ENCODE measurements at regions not wholly inside any gene's neighbourhood (a gene's known extent, or its start where the extent isn't known, plus 50 kb on each side); places are given as distances from the start of the nearest gene placed in this dataset.

GRCh38 chr7:28351450-28351849 is 60.9 kb upstream of the CREB5 start:
- H3K4me2 ChIP-seq (ENCODE audit: low read length) = no peak overlapping the region
- ChIA-PET POLR2A (no interaction called here), CTCF (ENCODE audit: unreplicated experiment) (no interaction called here)
- H3K36me3 ChIP-seq (ENCODE audit: insufficient read depth, low read length) = no peaks in the 10 kb centered on the region
- TF ChIP-seq EZH2phosphoT487 (IDR thresholded peaks at IDR 0.05; ENCODE audit: borderline replicate concordance, low read depth, low read length) = no peak
- TF ChIP-seq CTCF (conservative IDR thresholded peaks at IDR 0.05; ENCODE audit: low read length) = no peak
- no peak overlapping the region for H3K4me3 ChIP-seq (ENCODE audit: low read depth, low read length, poor library complexity, severe bottlenecking)
- H3K9me2 ChIP-seq (ENCODE audit: insufficient read depth, low read length) = no peaks in the 10 kb centered on the region
- no peak for DNase-seq (ENCODE audit: low spot score)
- H2AFZ ChIP-seq (ENCODE audit: low read length) = no peak overlapping the region
- H3K4me1 ChIP-seq (ENCODE audit: insufficient read depth, low read length, poor library complexity, severe bottlenecking) = no peaks in the 10 kb centered on the region
- no peaks in the 10 kb centered on the region for H4K20me1 ChIP-seq (ENCODE audit: insufficient read depth, low read length)
- H3K9me3 ChIP-seq (ENCODE audit: low read length) = no peaks in the 10 kb centered on the region
- no peaks in the 10 kb centered on the region for H3K79me2 ChIP-seq (ENCODE audit: insufficient read depth, low read depth, low read length)
- H3K27ac ChIP-seq (ENCODE audit: low read depth, low read length, poor library complexity, severe bottlenecking) = no peak overlapping the region
- intact Hi-C loops (cut with micrococcal nuclease; ENCODE audit: unreplicated experiment) = no loop called here
- BruUV-seq (replicated peaks) = no TSS peak

GRCh38 chr7:28354601-28355402 is 57.5 kb upstream of the CREB5 start:
- POLR2A ChIA-PET = interaction anchor here (0.5 kb wide), 1 partner anchor 686 kb away, joined by 3 read pairs; no protein-coding TSS in a partner anchor
- Histone ChIP-seq H3K4me1 (ENCODE audit: insufficient read depth, low read length, poor library complexity, severe bottlenecking) (no peaks in the 10 kb centered on the region), H3K79me2 (ENCODE audit: insufficient read depth, low read depth, low read length) (no peaks in the 10 kb centered on the region), H3K27ac (ENCODE audit: low read depth, low read length, poor library complexity, severe bottlenecking) (no peak overlapping the region), H2AFZ (ENCODE audit: low read length) (no peak overlapping the region), H3K4me2 (ENCODE audit: low read length) (no peak overlapping the region), H3K4me3 (ENCODE audit: low read depth, low read length, poor library complexity, severe bottlenecking) (no peak overlapping the region), H3K36me3 (ENCODE audit: insufficient read depth, low read length) (no peaks in the 10 kb centered on the region), H3K9me2 (ENCODE audit: insufficient read depth, low read length) (no peaks in the 10 kb centered on the region), H3K9me3 (ENCODE audit: low read length) (no peaks in the 10 kb centered on the region), H4K20me1 (ENCODE audit: insufficient read depth, low read length) (no peaks in the 10 kb centered on the region)
- TF ChIP-seq EZH2phosphoT487 (IDR thresholded peaks at IDR 0.05; ENCODE audit: borderline replicate concordance, low read depth, low read length) = no peak
- no peak for TF ChIP-seq CTCF (conservative IDR thresholded peaks at IDR 0.05; ENCODE audit: low read length)
- BruUV-seq (replicated peaks) = no TSS peak
- no peak for DNase-seq (ENCODE audit: low spot score)
- intact Hi-C loops (cut with micrococcal nuclease; ENCODE audit: unreplicated experiment) = no loop called here
- CTCF ChIA-PET (ENCODE audit: unreplicated experiment) = no interaction called here

GRCh38 chr7:28355635-28356319 is 56.5 kb upstream of the CREB5 start:
- no TSS peak for BruUV-seq (replicated peaks)
- H3K36me3 ChIP-seq (ENCODE audit: insufficient read depth, low read length) = no peaks in the 10 kb centered on the region
- no peak overlapping the region for H3K27ac ChIP-seq (ENCODE audit: low read depth, low read length, poor library complexity, severe bottlenecking)
- no peak for TF ChIP-seq EZH2phosphoT487 (IDR thresholded peaks at IDR 0.05; ENCODE audit: borderline replicate concordance, low read depth, low read length)
- no peak for TF ChIP-seq CTCF (conservative IDR thresholded peaks at IDR 0.05; ENCODE audit: low read length)
- no peak overlapping the region for H3K4me2 ChIP-seq (ENCODE audit: low read length)
- no peaks in the 10 kb centered on the region for H3K9me2 ChIP-seq (ENCODE audit: insufficient read depth, low read length)
- no peaks in the 10 kb centered on the region for H3K9me3 ChIP-seq (ENCODE audit: low read length)
- H3K4me3 ChIP-seq (ENCODE audit: low read depth, low read length, poor library complexity, severe bottlenecking) = no peak overlapping the region
- CTCF ChIA-PET (ENCODE audit: unreplicated experiment) = interaction anchor here (0.8 kb wide), 1 partner anchor 9 kb away, joined by 3 read pairs; no protein-coding TSS in a partner anchor
- intact Hi-C loops (cut with micrococcal nuclease; ENCODE audit: unreplicated experiment) = no loop called here
- POLR2A ChIA-PET = no interaction called here
- DNase-seq (ENCODE audit: low spot score) = no peak
- no peaks in the 10 kb centered on the region for H3K79me2 ChIP-seq (ENCODE audit: insufficient read depth, low read depth, low read length)
- no peaks in the 10 kb centered on the region for H3K4me1 ChIP-seq (ENCODE audit: insufficient read depth, low read length, poor library complexity, severe bottlenecking)
- H2AFZ ChIP-seq (ENCODE audit: low read length) = no peak overlapping the region
- H4K20me1 ChIP-seq (ENCODE audit: insufficient read depth, low read length) = no peaks in the 10 kb centered on the region

Measured in OCI-LY7 (cell line).